Aorta (tissue), 5 donors: ENCODE measurements at regions not wholly inside any gene's neighbourhood (a gene's known extent, or its start where the extent isn't known, plus 50 kb on each side); places are given as distances from the start of the nearest gene placed in this dataset.

Experiments used
- ATAC-seq: fragments of 200-7000 bp; cut with Tn5 transposase; one replicate; pipeline ENCODE4 v1.9.1; 2022; ENCODE audit warnings: moderate library complexity; ENCODE audit not compliant: low FRiP score
- DNase-seq, 2 donors: peaks; one replicate each; pipeline ENCODE4 v3.0.0-alpha.2; 2020
- H3K27ac ChIP-seq, 2 donors: one replicate each; pipeline ENCODE4 v1.5.1; 2013; ENCODE audit warnings: low read length in 2 of 2, mild to moderate bottlenecking in 2 of 2, moderate library complexity in 2 of 2, control low read depth in 1 of 2, inconsistent platforms in 1 of 2, low read depth in 1 of 2
- H3K27me3 ChIP-seq, 2 donors: one replicate each; pipeline ENCODE4 v1.6.1; 2013; ENCODE audit warnings: control low read depth in 1 of 2, low read length in 1 of 2, mild to moderate bottlenecking in 1 of 2, moderate library complexity in 1 of 2; ENCODE audit not compliant: insufficient read depth in 2 of 2, control insufficient read depth in 1 of 2
- H3K36me3 ChIP-seq, 2 donors: one replicate each; pipeline ENCODE4 v1.6.1; 2013; ENCODE audit warnings: control low read depth in 1 of 2, low read length in 1 of 2, mild to moderate bottlenecking in 1 of 2; ENCODE audit not compliant: insufficient read depth in 2 of 2, control insufficient read depth in 1 of 2
- H3K4me1 ChIP-seq, 2 donors: one replicate each; pipeline ENCODE4 v1.6.1; 2013; ENCODE audit warnings: low read length in 2 of 2, control low read depth in 1 of 2, mild to moderate bottlenecking in 1 of 2, moderate library complexity in 1 of 2; ENCODE audit not compliant: insufficient read depth in 2 of 2, control insufficient read depth in 1 of 2
- H3K4me3 ChIP-seq, 2 donors: one replicate each; pipeline ENCODE4 v1.5.1; 2013; ENCODE audit warnings: low read length in 2 of 2, control low read depth in 1 of 2, mild to moderate bottlenecking in 1 of 2
- H3K9me3 ChIP-seq: one replicate; pipeline ENCODE4 v1.6.1; 2013; ENCODE audit warnings: mild to moderate bottlenecking, low read length; ENCODE audit not compliant: control insufficient read depth
- WGBS, 2 donors: extraction: QIAGEN DNeasy Blood & Tissue Kit; methylation state at CpG; one replicate each; pipeline ENCODE4 v1.1.7; 2013; 5-methylcytosine and 5-hydroxymethylcytosine counted together
- intact Hi-C, 2 donors: fragments of 100-400 bp; cut with DNase I; formaldehyde crosslinking; loops; one replicate each; pipeline versions ENCODE4 v1.14.2 to v1.15.0; 2022
- donor health status: healthy with polysubstance abuse.
- donor health status: Bipolar disorder and iron deficiency.
- donor health status: DM: no; HTN: no; CAD: no.
- donor health status: DM: no; HTN: no; CAD: no.
- donor health status: DM: yes; HTN: yes; CAD: no.

GRCh38 chr11:116176484-116177005 is 596.2 kb downstream of the BUD13 start:
- H3K9me3 ChIP-seq: no peaks in the 10 kb centered on the region
- no peak overlapping the region for H3K27ac ChIP-seq
- no peak for DNase-seq
- intact Hi-C loops: no loop called here
- H3K4me3 ChIP-seq: no peak overlapping the region
- H3K27me3 ChIP-seq: no peaks in the 10 kb centered on the region
- WGBS, 2 donors: 84 to 87% methylated on average over 6 of the region's 6 CpGs
- H3K36me3 ChIP-seq: no peaks in the 10 kb centered on the region
- no peak for ATAC-seq
- no peaks in the 10 kb centered on the region for H3K4me1 ChIP-seq

DNA sequence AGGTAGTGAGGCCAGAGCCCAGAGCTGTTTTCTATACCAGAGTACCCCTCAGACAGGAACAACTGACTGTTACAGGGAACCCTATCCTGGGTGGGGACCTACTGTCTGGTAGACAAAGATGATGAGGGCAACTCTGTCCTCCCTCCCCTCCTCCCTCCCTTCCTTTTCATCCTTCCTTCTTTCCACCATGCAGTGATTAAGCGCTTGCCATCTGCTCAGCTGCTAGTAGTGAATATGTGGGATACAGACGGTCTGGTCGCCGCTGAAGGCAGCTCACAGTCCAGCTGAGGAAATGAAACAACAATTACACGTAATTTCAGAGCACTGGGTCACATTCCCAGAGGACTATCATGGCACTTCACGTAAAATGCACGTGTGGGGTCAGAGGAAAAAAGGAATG is 597.1 kb downstream of the BUD13 start:
- no peaks in the 10 kb centered on the region for H3K4me1 ChIP-seq
- no peak overlapping the region for H3K4me3 ChIP-seq
- intact Hi-C loops: no loop called here
- H3K9me3 ChIP-seq: no peaks in the 10 kb centered on the region
- DNase-seq: no peak
- no peak overlapping the region for H3K27ac ChIP-seq
- WGBS, 2 donors: 62 to 64% methylated on average over 7 of the region's 7 CpGs
- no peaks in the 10 kb centered on the region for H3K27me3 ChIP-seq
- H3K36me3 ChIP-seq: no peaks in the 10 kb centered on the region
- no peak for ATAC-seq

DNA sequence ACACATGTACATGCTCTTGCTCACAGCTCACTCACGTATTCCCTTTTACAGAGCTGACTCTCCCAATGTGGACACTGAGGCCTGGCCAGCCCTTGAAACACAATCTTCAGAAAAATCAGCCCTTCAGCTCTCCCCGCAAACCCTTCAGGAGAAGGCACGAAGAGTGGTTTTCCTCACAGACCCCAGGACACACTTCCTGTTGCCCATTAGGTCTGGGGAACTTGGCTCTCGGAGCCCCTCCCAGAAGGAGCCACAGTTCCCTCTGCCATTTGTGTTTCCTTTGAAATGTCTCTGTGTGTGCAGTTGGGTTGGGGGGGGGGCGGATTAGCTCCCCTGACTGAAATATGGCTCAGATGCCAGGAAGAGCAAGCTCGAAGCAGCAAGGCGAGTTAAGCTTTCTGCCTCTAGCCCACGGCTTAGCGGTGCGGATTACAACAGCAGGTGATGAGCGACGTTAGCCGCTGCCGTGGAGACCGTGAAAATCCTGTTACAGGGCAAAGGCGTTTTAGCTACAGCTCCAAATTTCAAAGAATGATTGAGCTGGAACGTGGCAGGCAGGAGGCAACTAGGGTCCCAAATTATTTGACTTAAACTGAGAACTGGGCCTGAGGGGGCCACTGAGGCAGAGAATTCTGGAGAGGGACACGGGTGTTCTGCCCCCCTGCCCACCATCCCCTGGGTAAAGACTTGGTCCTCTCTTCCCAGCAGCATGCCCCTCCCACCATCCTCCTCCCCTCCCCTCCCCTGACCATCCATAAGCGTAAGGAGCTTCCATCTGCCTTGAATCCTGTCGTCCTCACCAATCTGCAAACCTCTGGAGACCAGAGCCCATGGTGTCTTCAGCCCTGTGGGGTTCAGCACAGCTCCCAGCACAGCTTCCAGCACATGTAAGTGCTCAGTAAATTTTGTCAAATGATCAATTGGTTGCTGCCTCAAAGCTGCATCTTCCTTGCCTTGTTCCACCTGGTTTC is 598.6 kb downstream of the BUD13 start:
- no peaks in the 10 kb centered on the region for H3K4me1 ChIP-seq
- no peaks in the 10 kb centered on the region for H3K27me3 ChIP-seq
- intact Hi-C loops: no loop called here
- H3K27ac ChIP-seq: no peak overlapping the region
- no peak overlapping the region for H3K4me3 ChIP-seq
- H3K36me3 ChIP-seq: no peaks in the 10 kb centered on the region
- WGBS, 2 donors: 44 to 53% methylated on average over 20 of the region's 20 CpGs
- H3K9me3 ChIP-seq: no peaks in the 10 kb centered on the region
- DNase-seq (no peak), ATAC-seq (no peak)

DNA sequence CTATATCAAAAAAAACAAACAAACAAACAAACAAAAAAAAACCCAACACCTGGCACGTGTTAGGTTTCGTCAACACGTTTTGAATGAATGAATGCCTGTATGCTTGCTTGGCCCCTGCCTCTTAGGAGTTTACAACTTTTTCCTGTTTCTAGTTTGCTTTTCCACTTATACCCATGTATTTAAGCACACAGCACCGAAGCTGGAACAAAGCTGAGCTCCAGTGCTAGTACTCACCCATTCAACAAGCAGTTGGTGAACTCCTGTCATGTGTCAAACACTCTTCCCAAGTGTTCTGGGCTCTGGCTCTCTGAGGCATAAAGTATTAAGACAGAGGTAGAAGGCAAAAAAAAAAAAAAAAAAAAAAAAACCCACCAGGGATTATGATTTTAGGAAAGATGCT is 599.3 kb downstream of the BUD13 start:
- H3K4me3 ChIP-seq: no peak overlapping the region
- intact Hi-C loops: no loop called here
- H3K4me1 ChIP-seq: no peaks in the 10 kb centered on the region
- 71 to 77% methylated on average over 4 of the region's 4 CpGs for WGBS, 2 donors
- DNase-seq (no peak), ATAC-seq (no peak)
- H3K27ac ChIP-seq: no peak overlapping the region
- no peaks in the 10 kb centered on the region for H3K27me3 ChIP-seq
- H3K36me3 ChIP-seq: no peaks in the 10 kb centered on the region
- H3K9me3 ChIP-seq: no peaks in the 10 kb centered on the region

DNA sequence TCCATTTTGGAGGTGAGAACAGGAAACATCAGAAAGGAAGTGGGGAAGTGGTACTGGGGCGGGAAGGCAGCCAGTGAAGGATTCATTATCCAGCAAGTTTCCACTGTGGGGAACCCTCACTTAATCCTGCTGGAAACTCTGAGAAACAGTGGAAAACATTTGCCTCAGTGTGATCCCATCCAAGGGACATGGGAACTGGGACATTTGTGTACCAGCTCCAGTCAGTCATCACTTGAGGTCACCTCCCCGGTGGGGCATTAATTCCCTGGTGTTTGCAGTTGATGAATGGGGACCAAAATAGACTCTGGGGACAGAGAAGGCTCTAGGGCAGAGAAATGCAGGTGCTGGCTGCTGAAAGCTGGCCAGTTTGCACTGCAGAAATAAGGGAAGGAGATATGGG is 599.9 kb downstream of the BUD13 start:
- no peak overlapping the region for H3K4me3 ChIP-seq
- WGBS, 2 donors: 29 to 43% methylated on average over 2 of the region's 2 CpGs
- no peak overlapping the region for H3K27ac ChIP-seq
- DNase-seq (no peak), ATAC-seq (no peak)
- H3K36me3 ChIP-seq: no peaks in the 10 kb centered on the region
- H3K4me1 ChIP-seq: no peaks in the 10 kb centered on the region
- intact Hi-C loops: no loop called here
- no peaks in the 10 kb centered on the region for H3K27me3 ChIP-seq
- H3K9me3 ChIP-seq: no peaks in the 10 kb centered on the region

DNA sequence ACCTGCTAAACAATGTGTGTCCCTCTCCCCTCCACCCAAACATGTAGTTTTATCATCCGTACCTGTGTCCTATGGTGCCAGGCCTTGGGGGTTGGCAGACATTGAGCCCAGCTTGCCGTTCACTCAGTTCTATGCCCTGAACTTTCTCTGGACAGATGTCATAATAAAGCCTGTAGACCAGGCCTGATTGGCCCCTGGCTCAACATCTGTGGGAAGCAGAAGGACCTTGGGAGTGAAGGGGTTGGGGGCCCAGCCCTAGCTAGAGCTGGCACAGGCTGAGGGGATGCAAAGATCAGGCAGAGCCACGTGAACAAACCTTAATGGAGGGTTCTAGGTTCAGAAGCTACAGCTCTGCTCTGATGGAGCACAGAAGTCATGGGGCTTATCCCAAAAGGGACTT is 600.6 kb downstream of the BUD13 start:
- DNase-seq: no peak
- intact Hi-C loops: no loop called here
- ATAC-seq: no peak
- H3K4me3 ChIP-seq: no peak overlapping the region
- 86 to 89% methylated on average over 3 of the region's 3 CpGs for WGBS, 2 donors
- no peaks in the 10 kb centered on the region for H3K27me3 ChIP-seq
- H3K4me1 ChIP-seq: no peaks in the 10 kb centered on the region
- H3K36me3 ChIP-seq: no peaks in the 10 kb centered on the region
- no peaks in the 10 kb centered on the region for H3K9me3 ChIP-seq
- H3K27ac ChIP-seq: no peak overlapping the region

DNA sequence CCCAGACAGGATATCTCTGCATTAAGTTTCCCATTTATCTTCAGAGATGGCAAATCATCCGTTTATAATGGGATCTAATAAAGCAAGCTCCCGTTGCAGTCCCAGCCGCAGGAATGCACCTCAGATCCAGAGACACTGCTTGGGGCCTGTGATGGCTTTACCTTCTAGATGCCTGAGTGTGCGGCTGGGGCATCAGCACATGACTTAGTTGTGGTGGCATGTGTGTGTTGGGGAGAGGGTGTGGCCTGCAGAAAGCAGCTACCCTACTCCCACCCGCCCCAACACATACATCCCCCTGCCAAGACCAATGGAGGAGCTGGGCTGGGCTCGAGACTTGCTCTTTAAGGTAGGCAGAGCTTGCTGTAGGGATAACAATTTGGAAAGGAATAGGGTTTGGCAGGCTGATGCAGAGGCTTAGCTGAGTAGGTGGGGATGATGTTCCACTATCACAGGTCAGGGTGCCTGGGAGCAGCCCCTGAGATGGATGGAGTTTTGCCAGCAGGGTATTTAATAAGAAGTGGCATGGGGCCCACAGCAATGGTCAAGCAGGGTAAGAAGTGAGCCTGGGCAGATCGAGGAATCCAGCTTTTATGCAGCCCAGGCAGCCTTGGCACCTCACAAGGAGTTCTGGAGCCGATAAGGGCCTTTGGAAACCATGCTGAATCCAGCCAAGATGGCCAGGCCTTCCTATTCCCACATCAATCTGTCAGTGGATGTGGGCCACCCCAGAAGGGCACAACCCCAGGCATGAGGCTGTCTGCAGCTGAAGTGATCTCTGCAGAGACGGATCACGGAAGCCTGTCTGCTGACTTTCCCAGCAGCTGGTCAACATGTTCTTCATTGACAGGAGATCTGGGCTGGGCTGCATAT is 601.3 kb downstream of the BUD13 start:
- intact Hi-C loops: no loop called here
- DNase-seq: no peak

DNA sequence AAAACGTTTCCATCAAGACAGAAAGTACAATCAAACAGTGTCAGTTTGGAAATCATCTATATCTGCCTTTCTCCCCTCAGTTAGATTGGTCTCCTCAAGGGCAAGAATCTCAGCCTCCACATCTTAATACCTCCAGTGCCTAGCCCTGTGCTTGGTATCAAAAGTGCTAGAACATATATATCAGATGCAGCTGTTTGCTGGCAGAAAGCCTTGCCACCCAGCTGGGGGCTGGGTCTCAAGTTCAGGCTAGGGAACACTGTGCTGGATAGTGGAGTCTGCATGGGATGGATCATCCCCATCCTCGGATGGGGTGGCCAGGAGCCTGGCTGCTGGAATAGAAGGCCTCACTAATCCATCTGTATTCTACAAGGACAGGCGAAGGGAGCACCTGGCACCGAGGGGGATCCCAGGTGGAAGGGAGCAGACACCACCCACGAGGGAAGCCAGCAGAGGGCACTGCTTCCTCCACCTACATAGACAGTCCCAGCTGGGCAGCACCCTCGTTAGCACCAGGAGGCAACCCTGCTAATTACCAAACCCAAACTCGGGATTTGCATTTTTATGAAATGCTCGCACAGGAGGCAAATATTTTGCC is 602.2 kb downstream of the BUD13 start:
- Histone ChIP-seq H3K36me3 (no peaks in the 10 kb centered on the region), H3K9me3 (no peaks in the 10 kb centered on the region), H3K27ac (no peak overlapping the region), H3K27me3 (no peaks in the 10 kb centered on the region), H3K4me3 (no peak overlapping the region), H3K4me1 (no peaks in the 10 kb centered on the region)
- intact Hi-C loops: no loop called here
- DNase-seq (no peak), ATAC-seq (no peak)
- WGBS, 2 donors: 60 to 61% methylated on average over 8 of the region's 8 CpGs

More for the DNA sequence above, 601.3 kb downstream of the BUD13 start:
- WGBS, 2 donors: 74 to 77% methylated on average over 10 of the region's 10 CpGs
- Histone ChIP-seq H3K27ac (no peak overlapping the region), H3K4me3 (no peak overlapping the region), H3K36me3 (no peaks in the 10 kb centered on the region), H3K27me3 (no peaks in the 10 kb centered on the region), H3K4me1 (no peaks in the 10 kb centered on the region), H3K9me3 (no peaks in the 10 kb centered on the region)
- no peak for ATAC-seq
